Sigmoid colon (tissue), 4 donors: ENCODE measurements at regions not wholly inside any gene's neighbourhood (a gene's known extent, or its start where the extent isn't known, plus 50 kb on each side); places are given as distances from the start of the nearest gene placed in this dataset.

Experiments
- EP300 ChIP-seq, 4 donors: sonication (generic); formaldehyde crosslinking; IDR thresholded peaks; one replicate each; pipeline ENCODE4 v1.6.1; 2017; ENCODE audit warnings: antibody characterized with exemption in 4 of 4
- POLR2A ChIP-seq, 2 donors: fragments of 450-650 bp; IDR thresholded peaks; one replicate each; pipeline ENCODE4 v1.6.1; 2016; ENCODE audit warnings: antibody characterized with exemption in 2 of 2, mild to moderate bottlenecking in 2 of 2, moderate library complexity in 2 of 2
- TF ChIP-seq, protein P1 (sequence below), 4 experiments: fragments of 450-650 bp in 3 of 4; fragments of 200-600 bp in 1 of 4; IDR thresholded peaks; one replicate each; pipeline ENCODE4 v1.5.1; 2016 to 2019; ENCODE audit warnings: antibody characterized with exemption in 4 of 4, mild to moderate bottlenecking in 3 of 4, moderate library complexity in 2 of 4

GRCh38 chr14:47821135-47821534 lies 145.7 kb upstream of the MDGA2 start:
- TF ChIP-seq, protein P1, sequence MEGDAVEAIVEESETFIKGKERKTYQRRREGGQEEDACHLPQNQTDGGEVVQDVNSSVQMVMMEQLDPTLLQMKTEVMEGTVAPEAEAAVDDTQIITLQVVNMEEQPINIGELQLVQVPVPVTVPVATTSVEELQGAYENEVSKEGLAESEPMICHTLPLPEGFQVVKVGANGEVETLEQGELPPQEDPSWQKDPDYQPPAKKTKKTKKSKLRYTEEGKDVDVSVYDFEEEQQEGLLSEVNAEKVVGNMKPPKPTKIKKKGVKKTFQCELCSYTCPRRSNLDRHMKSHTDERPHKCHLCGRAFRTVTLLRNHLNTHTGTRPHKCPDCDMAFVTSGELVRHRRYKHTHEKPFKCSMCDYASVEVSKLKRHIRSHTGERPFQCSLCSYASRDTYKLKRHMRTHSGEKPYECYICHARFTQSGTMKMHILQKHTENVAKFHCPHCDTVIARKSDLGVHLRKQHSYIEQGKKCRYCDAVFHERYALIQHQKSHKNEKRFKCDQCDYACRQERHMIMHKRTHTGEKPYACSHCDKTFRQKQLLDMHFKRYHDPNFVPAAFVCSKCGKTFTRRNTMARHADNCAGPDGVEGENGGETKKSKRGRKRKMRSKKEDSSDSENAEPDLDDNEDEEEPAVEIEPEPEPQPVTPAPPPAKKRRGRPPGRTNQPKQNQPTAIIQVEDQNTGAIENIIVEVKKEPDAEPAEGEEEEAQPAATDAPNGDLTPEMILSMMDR (IDR thresholded peaks at IDR 0.05) = no peak
- TF ChIP-seq POLR2A (IDR thresholded peaks at IDR 0.05) (no peak), EP300 (IDR thresholded peaks at IDR 0.05) (no peak)
